ENCODE measurements at regions not wholly inside any gene's neighbourhood (a gene's known extent, or its start where the extent isn't known, plus 50 kb on each side); places are given as distances from the start of the nearest gene placed in this dataset.

DNA sequence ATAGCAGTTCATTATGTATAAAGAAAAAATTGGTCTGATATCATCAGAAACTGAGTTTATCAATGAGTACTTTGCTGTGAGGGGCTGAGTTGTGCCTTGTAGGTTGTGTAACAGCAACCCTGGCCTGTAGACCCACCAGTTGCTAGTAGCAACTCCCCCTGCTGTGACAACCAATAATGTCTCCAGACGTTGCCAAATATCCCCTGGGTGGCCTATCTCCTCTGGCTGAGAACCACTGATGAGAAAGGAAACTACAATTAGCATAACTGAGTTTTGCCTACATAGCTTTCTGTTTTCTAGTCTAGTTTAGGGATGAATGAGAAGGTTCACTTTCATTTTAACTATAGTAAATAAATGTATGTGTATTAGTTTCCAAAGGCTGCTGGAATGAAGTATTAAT lies 234.1 kb downstream of the CPE start:
- no peak for DNase-seq (ENCODE audit: low read depth)

DNA sequence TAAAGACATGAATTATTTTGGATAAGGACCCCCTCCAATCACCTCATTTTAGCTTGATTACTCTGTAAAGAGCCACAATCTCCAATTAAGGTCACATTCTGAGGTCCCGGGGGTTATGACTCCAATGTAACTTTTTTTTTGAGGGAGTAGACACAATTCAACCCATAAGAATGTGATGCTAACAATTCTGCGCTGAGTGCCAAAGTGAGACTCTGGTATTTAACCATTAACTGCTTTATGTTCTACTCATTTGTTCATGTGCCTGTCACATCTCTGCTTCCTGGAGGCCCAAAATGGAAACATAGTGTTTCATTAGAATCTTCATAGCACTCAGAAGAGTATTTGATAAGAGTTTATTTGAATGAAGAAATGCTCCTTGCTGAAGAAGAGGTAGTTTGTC lies 234.8 kb downstream of the CPE start:
- DNase-seq (ENCODE audit: low read depth), result no peak

DNA sequence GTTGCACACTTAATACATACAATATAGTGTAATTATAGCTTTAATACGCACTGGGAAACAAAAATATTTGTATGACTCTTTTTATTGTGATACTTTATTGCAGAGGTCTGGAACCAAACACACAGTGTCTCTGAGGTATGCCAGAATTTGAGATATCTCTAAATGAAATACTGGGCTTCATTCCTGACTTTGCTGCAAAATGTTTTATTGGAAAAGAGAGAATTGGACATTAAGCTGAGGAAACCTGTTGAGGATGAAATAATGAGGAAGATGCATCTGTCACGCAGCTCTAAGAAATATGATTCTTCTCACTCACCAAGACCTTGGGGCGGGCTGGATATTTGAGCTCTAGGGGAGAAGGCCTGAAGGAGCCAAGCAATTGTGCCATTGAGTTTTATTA lies 242.1 kb downstream of the CPE start:
- no peak for DNase-seq (ENCODE audit: low read depth)

DNA sequence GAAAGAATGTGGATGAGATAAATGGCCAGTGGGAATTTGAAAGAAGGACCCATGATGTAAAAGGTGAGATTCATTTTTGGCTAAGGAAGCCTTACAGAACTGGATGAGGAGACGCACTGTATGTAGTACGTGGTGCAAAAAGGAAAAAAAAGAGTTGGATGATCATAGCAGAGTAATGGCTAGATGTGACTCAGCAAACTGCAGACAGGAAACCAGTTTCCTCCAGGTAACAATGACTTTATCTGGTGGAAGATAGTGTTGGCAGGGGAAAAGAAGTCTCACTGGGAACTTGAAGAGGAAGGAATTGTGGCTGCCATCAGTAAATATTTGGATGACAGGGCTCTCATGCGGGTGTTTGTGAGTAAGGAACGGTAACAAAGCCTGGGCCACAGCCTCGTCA lies 243.2 kb downstream of the CPE start:
- no peak for DNase-seq (ENCODE audit: low read depth)

DNA sequence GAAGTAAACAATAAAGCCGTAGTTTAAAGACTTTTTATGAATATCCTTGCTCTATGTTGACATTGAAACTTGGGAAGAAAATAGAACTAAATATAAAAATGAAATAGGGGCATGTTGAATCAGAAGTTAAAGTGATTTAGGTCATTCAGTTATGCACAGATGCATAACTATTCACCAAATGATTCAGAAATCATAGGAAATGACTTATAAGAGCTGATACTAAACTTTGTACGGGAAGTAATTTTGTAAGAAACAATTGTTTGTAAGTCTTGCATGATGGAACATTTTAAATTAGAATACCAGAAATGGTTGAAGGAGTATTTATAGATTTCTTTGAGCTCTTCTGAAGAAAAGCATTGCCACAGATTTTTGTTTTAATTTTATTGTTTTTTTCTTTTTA lies 246.5 kb downstream of the CPE start:
- DNase-seq (ENCODE audit: low read depth), result no peak

DNA sequence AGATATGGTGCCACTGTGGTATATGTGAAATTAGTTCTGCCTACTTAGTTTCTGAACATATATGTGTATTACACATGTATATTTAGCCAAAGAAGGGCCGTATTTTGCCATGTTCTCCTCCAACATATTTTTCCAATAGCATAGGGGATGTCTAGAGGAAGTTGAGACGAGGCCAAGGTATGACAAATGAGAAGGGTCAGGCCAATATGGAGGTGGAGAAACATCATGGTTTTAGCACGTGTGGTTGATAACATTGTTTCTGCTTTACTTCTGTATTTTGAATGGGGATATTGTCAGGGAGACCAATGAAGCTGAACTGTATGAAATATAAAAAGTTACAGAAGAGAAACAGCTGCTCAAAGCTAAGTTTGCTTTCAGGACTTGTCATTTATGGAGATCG lies 246.7 kb upstream of the TLL1 start:
- no peak for DNase-seq (ENCODE audit: low read depth)

DNA sequence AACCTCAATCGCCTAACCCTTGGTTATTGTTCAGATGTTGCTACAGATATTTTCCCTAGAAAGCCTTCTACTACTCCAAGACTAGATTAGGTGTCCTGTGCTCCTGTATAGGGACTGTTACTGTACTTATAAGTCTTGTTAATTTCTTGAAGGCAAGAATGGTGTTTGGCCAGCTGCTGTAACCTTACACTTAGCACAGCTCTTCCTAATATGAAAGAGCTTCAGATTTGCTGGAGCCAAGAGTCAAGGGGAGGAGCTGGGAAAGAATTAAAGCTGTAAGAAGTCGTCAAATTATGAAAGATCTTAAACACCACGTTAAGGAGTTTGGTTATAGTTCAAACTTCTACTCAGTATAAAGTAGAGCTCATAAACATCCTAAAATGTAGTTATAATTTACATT lies 245.9 kb upstream of the TLL1 start:
- DNase-seq (ENCODE audit: low read depth), result no peak

DNA sequence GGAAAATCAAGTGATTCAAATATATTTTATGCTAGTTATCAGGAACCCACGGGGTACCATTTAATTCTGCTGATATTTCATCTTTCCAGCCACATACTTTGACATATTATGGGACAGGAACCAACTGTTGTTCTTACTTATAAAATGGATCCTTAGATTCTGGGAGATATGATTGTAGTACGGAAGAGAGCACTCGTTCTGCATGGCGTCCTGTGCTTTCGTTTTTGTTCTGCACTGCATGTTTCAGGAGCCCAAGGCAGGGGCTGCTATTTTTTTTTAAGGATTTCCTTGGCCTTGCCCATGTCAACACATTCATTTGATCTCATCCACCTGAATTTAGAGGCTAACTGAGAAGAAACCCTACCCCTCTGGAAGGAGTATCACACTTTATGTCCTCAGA lies 245.5 kb upstream of the TLL1 start:
- no peak for DNase-seq (ENCODE audit: low read depth)

DNA sequence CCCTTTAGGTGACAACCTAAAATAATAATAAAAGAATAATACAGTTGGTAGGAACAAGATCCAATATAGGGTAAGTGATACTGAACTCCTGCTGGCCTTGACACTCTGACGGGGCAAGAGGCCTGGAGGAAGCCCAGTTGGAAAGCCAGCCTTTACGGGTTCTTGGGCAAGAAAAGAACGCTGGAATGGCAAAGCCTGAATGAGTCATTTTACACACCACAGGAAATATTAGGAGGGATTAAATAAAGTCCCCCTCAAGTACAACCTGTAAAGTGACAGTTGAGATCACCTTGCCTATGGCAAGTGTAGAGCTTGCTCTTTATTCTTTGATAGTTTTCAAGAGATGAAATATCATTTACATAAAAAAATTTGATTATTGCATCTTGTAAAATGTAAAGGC lies 244.5 kb upstream of the TLL1 start:
- DNase-seq (ENCODE audit: low read depth), result no peak

DNA sequence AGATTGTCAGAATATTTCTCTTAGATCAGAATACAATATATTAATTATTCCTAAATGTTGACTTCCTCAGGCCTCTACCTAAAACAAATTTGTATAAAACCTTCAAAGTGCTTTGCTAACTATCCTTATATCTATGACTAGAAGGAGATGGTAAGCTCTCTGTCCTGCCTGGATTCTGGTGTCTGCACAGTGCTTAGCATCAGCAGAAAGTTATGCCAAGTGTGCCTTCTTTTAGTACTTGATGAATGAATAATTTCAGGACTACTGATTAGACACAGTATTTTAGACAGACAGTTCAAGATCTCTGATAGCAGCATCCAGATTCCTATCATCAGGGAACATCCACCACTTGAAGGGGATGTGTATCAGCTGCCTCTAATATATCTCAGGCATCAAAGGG lies 242.4 kb upstream of the TLL1 start:
- DNase-seq (ENCODE audit: low read depth), result no peak

DNA sequence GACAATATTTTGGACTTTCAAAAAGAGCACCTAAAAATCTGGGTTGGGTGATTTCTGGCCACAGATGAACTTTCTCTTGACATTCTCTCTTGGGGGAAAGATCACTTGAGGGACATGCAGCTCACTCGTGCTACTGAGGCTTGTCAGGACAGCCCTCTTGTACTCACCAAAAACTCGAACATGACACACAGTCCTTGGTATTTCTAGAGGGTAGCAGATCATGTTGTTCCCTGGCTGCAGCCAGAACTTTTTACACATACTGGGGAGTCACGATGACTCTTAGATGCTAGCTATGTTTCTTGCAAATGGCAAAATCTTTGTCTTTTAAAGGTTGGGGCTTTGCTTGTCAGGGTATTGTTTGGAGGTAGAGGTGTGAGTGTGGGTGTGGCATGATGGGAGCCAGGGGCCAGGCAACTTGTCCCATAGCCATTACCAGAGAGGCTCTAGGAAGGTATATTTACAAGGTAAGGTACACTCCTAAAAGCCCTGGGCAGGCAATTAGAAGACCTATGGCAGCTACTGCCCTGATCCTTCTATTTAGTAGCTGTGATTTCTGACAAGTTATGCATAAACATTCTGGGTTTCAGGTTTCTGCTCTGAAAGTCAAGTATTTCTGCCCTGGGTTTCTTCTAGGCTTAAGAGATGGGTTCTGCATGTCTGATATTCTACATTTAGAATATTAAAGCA lies 241.7 kb upstream of the TLL1 start:
- no peak for DNase-seq (ENCODE audit: low read depth)

DNA sequence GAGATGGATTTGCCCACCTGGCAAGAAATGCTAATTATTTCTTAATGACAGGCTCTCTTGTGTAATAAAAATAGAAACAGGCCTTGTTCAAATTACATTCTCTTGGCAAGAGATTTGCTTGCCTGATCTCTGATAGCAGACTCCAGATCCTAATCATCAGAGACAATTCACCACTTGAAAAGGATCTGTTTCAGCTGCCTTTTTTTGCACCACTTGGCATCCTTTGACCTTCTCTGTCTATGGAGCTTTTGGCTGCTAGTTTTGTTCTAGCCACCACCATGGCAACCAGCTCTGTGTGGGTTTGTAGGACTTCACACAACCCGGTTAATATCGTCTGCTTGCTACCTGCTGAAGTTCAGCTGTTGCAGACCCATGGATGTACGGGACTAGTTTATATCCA lies 241.1 kb upstream of the TLL1 start:
- DNase-seq (ENCODE audit: low read depth), result no peak

DNA sequence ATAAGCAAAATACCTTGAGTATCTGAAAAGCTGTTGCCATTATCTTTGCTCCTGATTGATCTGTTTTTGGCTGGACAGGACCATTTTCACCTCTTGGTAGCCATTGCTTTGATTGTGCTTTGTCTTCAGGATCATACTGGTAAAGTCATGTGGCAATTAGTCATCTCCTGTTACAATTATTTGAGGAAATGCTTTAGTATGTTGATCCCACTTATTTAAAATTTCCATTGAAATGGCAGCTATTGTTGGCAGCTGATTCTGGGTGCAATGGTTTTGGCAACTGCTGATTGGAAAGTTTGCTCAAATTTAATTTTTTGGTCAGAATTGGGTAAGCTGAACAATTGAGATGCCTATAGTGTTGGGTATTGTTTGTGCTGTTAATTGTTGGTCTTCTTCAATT lies 238.3 kb upstream of the TLL1 start:
- no peak for DNase-seq (ENCODE audit: low read depth)

DNA sequence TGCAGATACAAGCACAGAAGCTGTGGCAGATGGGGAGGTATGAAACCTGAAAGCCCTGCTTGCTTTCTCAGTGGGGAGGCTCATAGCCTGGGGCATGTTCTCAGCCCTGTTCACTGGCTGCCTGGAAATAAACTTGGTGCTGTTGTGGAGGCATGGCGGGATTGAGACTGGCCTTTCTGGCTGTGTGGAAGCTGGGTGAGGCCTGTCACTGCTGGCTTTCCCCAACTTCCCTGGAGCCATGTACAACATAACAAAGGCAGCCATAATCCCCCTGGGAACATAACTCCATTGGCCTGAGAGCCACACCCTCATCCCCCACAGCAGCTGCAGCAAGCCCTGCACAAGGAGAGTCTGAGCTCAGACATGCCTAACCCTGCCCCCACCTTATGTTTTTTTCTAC lies 237.7 kb upstream of the TLL1 start:
- DNase-seq (ENCODE audit: low read depth), result no peak

DNA sequence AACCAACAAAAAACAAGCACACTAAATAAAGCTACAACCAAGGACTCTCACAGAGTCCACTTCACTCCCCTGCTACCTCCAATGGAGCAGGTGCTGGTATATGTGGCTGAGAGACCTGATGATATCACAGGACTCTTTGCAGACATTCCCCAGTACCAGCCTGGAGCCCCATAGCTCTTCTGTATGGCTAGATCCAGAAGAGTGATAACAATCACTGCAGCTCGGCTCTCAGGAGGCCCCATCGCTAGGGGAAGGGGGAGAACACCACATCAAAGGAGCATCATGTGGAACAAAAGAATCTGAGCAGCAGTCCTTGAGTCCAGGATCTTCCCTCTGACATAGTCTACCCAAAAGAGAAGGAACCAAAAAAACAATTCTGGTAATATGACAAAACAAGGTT lies 237.1 kb upstream of the TLL1 start:
- DNase-seq (ENCODE audit: low read depth), result no peak

DNA sequence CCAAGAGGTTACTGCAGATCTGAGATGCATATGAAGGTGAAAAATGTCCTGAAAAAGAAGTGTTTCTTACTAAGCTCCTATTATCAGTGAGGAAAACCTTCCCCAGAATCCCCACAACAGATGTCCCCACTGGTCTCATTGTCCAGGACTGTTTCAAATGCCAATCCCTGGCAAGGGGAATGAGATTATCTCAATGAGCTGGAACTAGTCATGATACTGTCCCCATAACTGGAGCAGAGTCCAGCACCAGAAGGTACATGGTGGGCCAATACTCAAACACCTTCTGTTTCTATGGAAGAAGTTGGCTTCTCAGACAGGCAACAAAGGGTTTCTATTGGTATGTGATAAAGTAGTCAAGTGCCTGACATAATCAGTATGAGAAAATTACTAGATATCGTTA lies 221.1 kb upstream of the TLL1 start:
- DNase-seq (ENCODE audit: low read depth), result no peak

DNA sequence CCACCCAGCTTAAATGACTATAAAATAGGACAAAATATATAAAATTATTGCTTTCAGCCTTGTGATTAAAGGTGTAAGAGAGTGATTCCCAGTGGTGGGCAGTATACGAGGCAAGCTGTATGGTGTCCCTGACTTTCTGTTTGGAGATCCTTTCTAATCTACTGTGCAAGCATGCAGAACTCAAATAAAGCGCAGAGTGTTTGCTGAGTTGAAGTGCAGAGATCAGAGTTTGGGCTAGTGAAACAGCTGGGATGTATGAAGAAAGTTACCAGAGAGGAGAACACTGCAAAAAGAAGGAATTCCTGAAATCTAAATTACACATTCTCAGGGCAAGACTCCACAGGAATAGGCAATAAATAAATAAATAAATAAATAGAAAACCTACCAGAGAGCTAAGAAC lies 218.5 kb upstream of the TLL1 start:
- no peak for DNase-seq (ENCODE audit: low read depth)

DNA sequence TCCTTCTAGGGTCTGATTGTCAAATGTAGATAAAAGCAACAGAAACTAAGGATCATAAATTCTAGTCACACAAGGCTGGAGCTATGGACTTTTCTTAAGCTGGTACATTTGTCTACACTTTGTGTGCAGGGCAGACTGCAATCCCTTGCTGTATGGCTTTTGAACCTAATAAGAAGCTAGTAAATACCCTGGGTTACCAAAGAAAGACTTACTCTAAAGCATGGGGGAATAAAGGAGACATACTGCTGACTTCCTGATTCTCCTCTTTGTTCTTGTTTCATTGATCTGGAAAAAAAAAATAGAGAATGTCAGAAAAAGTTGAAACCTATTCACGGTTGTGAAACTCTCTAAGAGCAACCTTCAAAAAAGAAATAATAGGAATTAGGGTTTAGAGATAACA lies 216.6 kb upstream of the TLL1 start:
- DNase-seq (ENCODE audit: low read depth), result no peak

DNA sequence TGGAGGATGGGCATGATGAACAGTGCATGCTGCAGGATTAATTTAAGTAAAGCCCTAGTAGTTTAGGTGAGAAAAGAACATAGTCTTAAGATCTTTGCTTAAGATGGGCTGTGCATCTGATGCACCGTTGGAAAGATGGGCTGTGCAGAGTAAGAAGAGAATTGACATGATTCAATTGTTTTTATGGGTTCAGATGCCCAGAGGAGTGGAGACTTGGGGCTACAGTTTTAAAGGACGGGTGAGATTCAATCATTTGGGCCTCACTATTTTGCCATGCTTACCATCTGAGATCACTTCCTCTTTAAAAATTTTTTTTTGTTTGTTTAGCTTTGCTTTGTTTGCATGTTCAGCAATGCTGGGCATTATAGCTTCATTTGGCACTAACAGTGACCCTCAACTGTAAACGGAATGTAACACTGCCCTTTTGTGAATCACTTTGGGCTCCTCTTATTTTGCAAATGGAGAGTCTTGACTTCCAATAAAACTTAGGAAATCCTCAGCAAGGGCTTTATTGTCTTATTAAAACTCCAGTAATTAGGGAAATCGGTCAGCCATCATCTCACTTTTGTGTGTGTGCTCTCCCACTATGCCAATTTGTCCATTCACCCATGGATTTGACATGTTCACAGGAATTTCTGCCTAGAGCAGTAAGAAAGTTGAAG lies 216.1 kb upstream of the TLL1 start:
- no peak for DNase-seq (ENCODE audit: low read depth)

DNA sequence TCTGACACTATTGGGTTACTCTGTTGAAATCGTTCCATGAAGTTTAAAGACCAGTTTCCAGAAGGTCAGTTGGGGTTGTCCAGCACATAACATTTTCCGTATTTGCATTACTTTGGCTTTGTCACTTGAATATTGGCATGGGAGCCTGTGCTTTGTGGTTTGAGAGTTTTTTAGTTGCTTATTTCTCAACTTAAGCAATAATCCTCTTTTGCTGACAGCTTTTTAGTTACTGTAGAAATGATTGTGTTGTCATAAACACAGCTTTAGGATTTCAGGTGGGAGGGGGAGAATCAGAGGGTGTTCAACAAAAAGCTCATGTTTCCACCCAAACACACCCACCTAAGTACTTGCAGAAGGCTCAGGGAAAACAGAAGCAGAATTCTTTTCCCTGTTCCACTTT lies 210.7 kb upstream of the TLL1 start:
- peak; percentile 25 for DNase-seq (ENCODE audit: low read depth)

DNA sequence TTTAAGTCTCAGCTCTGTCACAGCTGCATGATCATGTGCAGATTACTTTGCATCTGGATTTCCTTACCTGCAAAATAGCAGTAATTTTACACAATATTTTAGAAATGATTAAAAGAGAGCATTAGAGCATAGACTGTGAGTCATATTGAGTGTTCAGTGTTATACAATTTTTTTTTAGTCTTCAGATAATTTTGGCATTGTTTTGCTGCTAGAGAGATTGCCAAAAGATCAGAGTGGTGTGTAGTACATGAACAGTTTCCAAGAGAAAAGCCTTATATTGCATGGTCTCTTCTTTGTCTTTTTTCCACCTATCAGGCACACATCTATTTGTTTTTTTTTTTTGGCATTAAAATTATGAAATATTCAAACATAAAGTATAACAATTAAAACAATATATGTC lies 209.6 kb upstream of the TLL1 start:
- peak; percentile 18 for DNase-seq (ENCODE audit: low read depth)

DNA sequence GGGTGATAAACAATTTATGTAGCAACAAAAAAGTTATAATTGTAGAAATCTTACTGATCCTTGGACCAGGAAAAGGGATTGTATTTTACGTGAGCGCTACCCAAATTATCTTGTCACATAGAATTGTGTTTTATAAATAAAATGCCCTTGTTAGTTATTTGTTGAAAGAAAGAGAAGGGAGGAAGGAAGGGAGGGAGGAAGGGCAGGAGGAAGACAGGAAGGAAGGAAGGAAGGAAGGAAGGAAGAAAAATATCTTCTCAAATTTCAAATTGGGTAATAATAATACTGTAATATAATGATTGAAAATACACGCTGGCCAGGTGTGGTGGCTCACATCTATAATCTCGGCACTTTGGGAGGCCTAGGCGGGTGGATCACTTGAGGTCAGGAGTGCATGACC lies 206.2 kb upstream of the TLL1 start:
- no peak for DNase-seq (ENCODE audit: low read depth)

DNA sequence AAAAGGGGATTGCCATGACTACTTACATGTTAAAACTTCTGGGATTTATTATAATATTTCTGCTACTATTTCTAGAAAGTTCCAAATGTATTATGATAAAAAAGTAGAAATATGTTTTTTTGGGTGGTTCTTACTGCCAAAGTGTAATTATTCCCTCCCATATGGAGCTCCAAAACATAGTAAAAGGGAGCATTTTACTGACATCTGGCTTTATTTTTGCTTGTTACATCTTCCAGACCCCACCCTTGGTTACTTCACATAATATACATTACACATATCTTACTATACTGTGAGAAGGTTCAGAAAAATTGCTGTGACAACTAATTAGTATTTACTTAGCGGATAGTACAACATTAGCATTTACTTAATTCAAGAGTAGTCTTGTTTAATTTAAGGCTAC lies 205.1 kb upstream of the TLL1 start:
- DNase-seq (ENCODE audit: low read depth), result no peak

DNA sequence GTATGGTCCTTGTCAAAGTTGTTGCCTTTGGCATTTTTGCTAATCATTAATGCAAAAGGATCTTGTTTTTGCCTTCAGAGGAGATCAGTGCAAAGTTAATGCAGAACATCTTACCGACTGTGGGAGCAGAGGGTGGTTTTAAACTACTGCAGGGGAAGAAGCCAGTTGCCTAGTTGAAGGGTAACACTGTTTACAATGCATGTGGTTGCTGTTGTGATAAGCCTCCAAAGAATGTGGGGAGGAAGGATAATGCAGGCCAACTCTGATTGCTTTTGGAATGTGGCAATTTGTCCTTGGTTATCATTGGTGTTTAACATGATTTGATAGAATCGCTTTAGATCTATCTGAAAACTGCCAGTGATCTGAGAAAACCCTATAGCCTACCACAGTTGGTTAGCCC lies 204.3 kb upstream of the TLL1 start:
- no peak for DNase-seq (ENCODE audit: low read depth)

Data from stromal cell of bone marrow (primary cell).